Stimulated activated naive CD8-positive, alpha-beta T cell treated with anti-CD3 and anti-CD28 coated beads, Interleukin-15, amount 100 ng/mL, for 72 hours (primary cell): ENCODE measurements at regions not wholly inside any gene's neighbourhood (a gene's known extent, or its start where the extent isn't known, plus 50 kb on each side); places are given as distances from the start of the nearest gene placed in this dataset.

ENCODE experiments used
- ATAC-seq: fragments of 150-1000 bp; cut with Tn5 transposase; 2 replicates; pipeline ENCODE4 v1.10.0; 2021; ENCODE audit warnings: mild to moderate bottlenecking, moderate library complexity
- DNase-seq, 2 donors: peaks; one replicate each; pipeline ENCODE4 v3.0.0; 2021 to 2022
- H3K27ac Mint-ChIP-seq, 2 donors: one replicate each; pipeline ENCODE4 v1.8.0; 2022; ENCODE audit warnings: mild to moderate bottlenecking in 2 of 2, mixed read lengths in 2 of 2, moderate library complexity in 2 of 2
- H3K27me3 Mint-ChIP-seq: one replicate; pipeline ENCODE4 v1.8.0; 2022; ENCODE audit warnings: mixed read lengths
- H3K4me1 Mint-ChIP-seq: one replicate; pipeline ENCODE4 v1.8.0; 2022; ENCODE audit warnings: mild to moderate bottlenecking, mixed read lengths
- H3K4me3 Mint-ChIP-seq, 2 donors: one replicate each; pipeline ENCODE4 v1.8.0; 2022; ENCODE audit warnings: mild to moderate bottlenecking in 2 of 2, mixed read lengths in 2 of 2, moderate library complexity in 1 of 2
- H3K9me3 Mint-ChIP-seq, 2 donors: one replicate each; pipeline ENCODE4 v1.8.0; 2022; ENCODE audit warnings: mixed read lengths in 2 of 2

- H3K27me3 Mint-ChIP-seq, result peaks cover 46% of the 10 kb centered on the region
- ATAC-seq, result no peak
Observed at GRCh38 chr2:172233987-172234715, 131.5 kb upstream of the DLX2 start.

DNA sequence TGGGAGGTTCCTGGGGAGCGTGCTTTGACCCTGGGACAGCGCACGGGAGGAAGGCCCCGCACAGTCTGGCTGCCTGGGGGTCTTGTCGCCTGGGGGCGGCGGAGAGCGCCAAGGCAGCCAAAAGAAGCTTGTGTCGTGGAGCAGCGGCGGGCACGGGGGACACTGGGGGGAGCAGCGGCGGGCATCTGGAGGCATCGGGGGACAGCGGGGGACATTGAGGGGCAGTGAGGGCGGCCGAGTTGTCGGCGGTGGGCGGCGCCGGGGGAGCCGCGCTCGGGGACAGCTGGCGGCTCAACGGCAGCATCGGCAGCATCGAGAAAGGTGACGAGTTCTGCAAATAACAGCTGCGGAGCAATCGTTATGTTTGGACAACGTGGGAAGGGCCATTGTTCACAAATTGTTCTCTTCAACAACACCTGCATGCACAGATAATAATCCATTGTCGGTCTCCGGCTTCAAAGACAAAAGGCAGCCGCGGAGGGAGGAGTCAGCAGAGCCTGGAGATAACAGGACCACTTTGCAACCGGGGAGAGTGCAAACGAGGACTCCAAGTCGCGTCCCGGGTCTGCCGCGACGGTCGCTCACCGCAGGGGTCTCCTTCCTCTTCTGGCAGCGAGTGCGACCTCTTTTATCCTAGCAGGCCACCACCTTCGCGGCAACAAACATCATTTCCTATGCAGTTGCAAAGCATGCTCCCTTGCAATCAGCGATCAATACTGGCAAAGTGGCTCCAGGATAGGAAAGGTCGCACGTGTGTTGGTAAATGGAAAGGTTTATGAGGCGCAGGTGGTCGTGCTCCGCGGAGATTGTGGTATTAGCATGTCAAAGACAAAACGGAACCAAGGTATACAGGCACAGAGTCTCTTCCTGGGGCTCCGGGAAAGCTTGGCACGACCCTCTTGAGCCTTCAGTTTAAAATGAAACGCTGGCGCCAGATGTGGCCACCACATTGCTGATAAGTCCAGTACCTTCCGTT is 132.3 kb upstream of the DLX2 start:
- H3K27ac Mint-ChIP-seq, result peak overlapping the region in 1 of 2 donors; percentile 30
- H3K27me3 Mint-ChIP-seq, result peaks cover 46% of the 10 kb centered on the region
- DNase-seq (peak in 1 of 2 donors; percentile 10), ATAC-seq (peak; percentile 72)
- H3K4me3 Mint-ChIP-seq, result peak overlapping the region; percentile 84 to 85
- H3K4me1 Mint-ChIP-seq, result peaks cover 18% of the 10 kb centered on the region
- H3K9me3 Mint-ChIP-seq, result no peaks in the 10 kb centered on the region

More at GRCh38 chr2:172233987-172234715, 131.5 kb upstream of the DLX2 start:
- H3K4me1 Mint-ChIP-seq, result peaks cover 18% of the 10 kb centered on the region
- peak overlapping the region; percentile 84 to 85 for H3K4me3 Mint-ChIP-seq
- peak overlapping the region in 1 of 2 donors; percentile 30 for H3K27ac Mint-ChIP-seq
- H3K9me3 Mint-ChIP-seq, result no peaks in the 10 kb centered on the region
- DNase-seq, result no peak

- H3K9me3 Mint-ChIP-seq, result no peaks in the 10 kb centered on the region
- H3K4me3 Mint-ChIP-seq, result no peak overlapping the region
- H3K4me1 Mint-ChIP-seq, result peaks cover 13% of the 10 kb centered on the region
- H3K27ac Mint-ChIP-seq, result no peak overlapping the region
- ATAC-seq (no peak), DNase-seq (no peak)
- peaks cover 27% of the 10 kb centered on the region for H3K27me3 Mint-ChIP-seq
Observed at GRCh38 chr2:172239944-172240590, 137.4 kb upstream of the DLX2 start.

- peaks cover 15% of the 10 kb centered on the region for H3K27me3 Mint-ChIP-seq
- no peak overlapping the region for H3K4me3 Mint-ChIP-seq
- DNase-seq (no peak), ATAC-seq (no peak)
- no peak overlapping the region for H3K27ac Mint-ChIP-seq
- H3K4me1 Mint-ChIP-seq, result peaks cover 8% of the 10 kb centered on the region
- H3K9me3 Mint-ChIP-seq, result peaks cover 0 to 5% of the 10 kb centered on the region in 2 donors
Observed at GRCh38 chr2:172241222-172241621, 138.5 kb upstream of the DLX2 start.

GRCh38 chr2:172242471-172242870 is 139.8 kb upstream of the DLX2 start:
- DNase-seq, result no peak
- peaks cover 5 to 12% of the 10 kb centered on the region in 2 donors for H3K9me3 Mint-ChIP-seq
- no peak for ATAC-seq
- peaks cover 18% of the 10 kb centered on the region for H3K4me1 Mint-ChIP-seq
- H3K27me3 Mint-ChIP-seq, result peaks cover 9% of the 10 kb centered on the region
- H3K27ac Mint-ChIP-seq, result no peak overlapping the region
- H3K4me3 Mint-ChIP-seq, result no peak overlapping the region

DNA sequence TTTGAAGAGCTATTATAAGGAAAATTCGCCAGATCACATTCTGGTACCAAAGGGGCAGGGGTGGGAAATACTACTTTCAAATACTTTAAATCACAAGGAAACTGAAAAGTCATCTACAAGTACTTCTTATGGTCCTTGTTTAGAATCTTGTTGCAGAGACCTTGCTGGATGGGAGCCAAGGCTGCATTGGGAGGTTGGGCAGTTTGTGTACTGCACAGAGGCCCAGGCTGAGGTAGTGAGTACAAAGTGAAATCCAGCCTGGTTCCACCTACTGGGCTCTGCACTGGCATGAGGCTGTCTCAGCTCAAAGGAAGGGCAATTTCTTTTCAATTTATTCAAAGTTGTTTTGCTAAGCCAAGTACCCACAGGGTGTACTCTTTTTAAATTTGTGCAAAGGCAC is 140.3 kb upstream of the DLX2 start:
- Mint-ChIP-seq H3K4me1 (peaks cover 18% of the 10 kb centered on the region), H3K27ac (no peak overlapping the region), H3K9me3 (peaks cover 10 to 12% of the 10 kb centered on the region in 2 donors), H3K4me3 (no peak overlapping the region), H3K27me3 (peaks cover 4% of the 10 kb centered on the region)
- ATAC-seq (no peak), DNase-seq (no peak)

GRCh38 chr2:172244419-172245130 is 141.9 kb upstream of the DLX2 start:
- peaks cover 18% of the 10 kb centered on the region for H3K4me1 Mint-ChIP-seq
- DNase-seq (no peak), ATAC-seq (no peak)
- H3K27ac Mint-ChIP-seq, result no peak overlapping the region
- H3K4me3 Mint-ChIP-seq, result no peak overlapping the region
- H3K27me3 Mint-ChIP-seq, result no peaks in the 10 kb centered on the region
- peaks cover 10 to 12% of the 10 kb centered on the region in 2 donors for H3K9me3 Mint-ChIP-seq

DNA sequence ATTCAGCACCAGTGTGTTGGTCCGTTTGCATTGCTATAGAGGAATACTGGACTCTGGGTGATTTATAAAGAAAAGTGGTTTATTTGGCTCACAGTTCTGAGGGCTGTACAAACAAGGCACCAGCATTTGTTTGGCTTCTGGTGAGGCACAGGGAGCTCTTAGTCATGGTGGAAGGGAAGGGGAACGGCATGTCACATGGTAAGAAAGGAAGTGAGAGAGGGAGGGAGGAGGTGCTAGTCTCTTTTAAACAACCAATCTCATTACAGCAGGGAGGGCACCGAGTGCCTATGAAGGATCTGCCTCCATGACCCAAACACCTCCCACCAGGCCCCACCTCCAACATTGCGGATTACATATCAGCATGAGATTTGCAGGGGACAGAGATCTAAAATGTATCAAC is 143.9 kb upstream of the DLX2 start:
- DNase-seq (no peak), ATAC-seq (peak; percentile 45)
- Mint-ChIP-seq H3K4me1 (peaks cover 35% of the 10 kb centered on the region), H3K9me3 (peaks cover 10 to 12% of the 10 kb centered on the region in 2 donors), H3K27ac (no peak overlapping the region), H3K27me3 (no peaks in the 10 kb centered on the region), H3K4me3 (no peak overlapping the region)

GRCh38 chr2:172247203-172247602 is 144.5 kb upstream of the DLX2 start:
- peaks cover 10 to 12% of the 10 kb centered on the region in 2 donors for H3K9me3 Mint-ChIP-seq
- H3K4me3 Mint-ChIP-seq, result no peak overlapping the region
- peaks cover 41% of the 10 kb centered on the region for H3K4me1 Mint-ChIP-seq
- H3K27ac Mint-ChIP-seq, result no peak overlapping the region
- ATAC-seq (peak; percentile 21), DNase-seq (no peak)
- no peaks in the 10 kb centered on the region for H3K27me3 Mint-ChIP-seq

- no peaks in the 10 kb centered on the region for H3K27me3 Mint-ChIP-seq
- peak overlapping the region in 1 of 2 donors; percentile 19 for H3K27ac Mint-ChIP-seq
- ATAC-seq, result no peak
Observed at GRCh38 chr2:172248381-172248780, 145.7 kb upstream of the DLX2 start.

GRCh38 chr2:172248785-172249187 is 146.1 kb upstream of the DLX2 start:
- no peak for ATAC-seq
- H3K27ac Mint-ChIP-seq, result no peak overlapping the region
- no peak overlapping the region for H3K4me3 Mint-ChIP-seq
- H3K9me3 Mint-ChIP-seq, result peaks cover 10 to 12% of the 10 kb centered on the region in 2 donors
- DNase-seq, result no peak
- peaks cover 49% of the 10 kb centered on the region for H3K4me1 Mint-ChIP-seq
- H3K27me3 Mint-ChIP-seq, result no peaks in the 10 kb centered on the region

More at GRCh38 chr2:172248381-172248780, 145.7 kb upstream of the DLX2 start:
- peaks cover 10 to 12% of the 10 kb centered on the region in 2 donors for H3K9me3 Mint-ChIP-seq
- peaks cover 45% of the 10 kb centered on the region for H3K4me1 Mint-ChIP-seq
- no peak for DNase-seq
- no peak overlapping the region for H3K4me3 Mint-ChIP-seq

GRCh38 chr2:172249334-172249733 is 146.6 kb upstream of the DLX2 start:
- Mint-ChIP-seq H3K27me3 (no peaks in the 10 kb centered on the region), H3K4me3 (no peak overlapping the region), H3K27ac (no peak overlapping the region), H3K4me1 (peaks cover 54% of the 10 kb centered on the region), H3K9me3 (peaks cover 10 to 12% of the 10 kb centered on the region in 2 donors)
- ATAC-seq (no peak), DNase-seq (no peak)

- DNase-seq, result no peak
- ATAC-seq, result no peak
- peaks cover 10 to 12% of the 10 kb centered on the region in 2 donors for H3K9me3 Mint-ChIP-seq
- H3K27ac Mint-ChIP-seq, result no peak overlapping the region
- no peak overlapping the region for H3K4me3 Mint-ChIP-seq
- H3K27me3 Mint-ChIP-seq, result no peaks in the 10 kb centered on the region
- H3K4me1 Mint-ChIP-seq, result peaks cover 54% of the 10 kb centered on the region
Observed at GRCh38 chr2:172249986-172250385, 147.3 kb upstream of the DLX2 start.

DNA sequence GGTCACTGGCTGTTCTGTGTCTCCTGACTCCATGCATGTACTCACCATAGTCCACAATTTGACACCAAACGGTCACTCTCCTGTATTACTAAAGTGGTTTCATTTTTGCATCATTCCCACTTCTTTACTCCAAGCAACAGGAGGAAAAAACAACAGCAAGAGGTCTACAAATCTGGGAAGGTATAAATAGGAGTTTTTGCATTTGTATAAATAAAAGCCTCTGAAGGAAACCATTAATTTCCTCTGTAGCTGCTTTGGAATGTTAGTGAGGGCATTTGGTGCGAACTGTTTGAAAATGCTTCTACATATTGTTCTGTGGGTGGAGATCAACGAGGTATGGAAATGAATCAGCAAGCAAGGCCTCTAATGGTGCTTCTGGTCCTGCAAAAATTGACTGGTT is 148.5 kb upstream of the DLX2 start:
- H3K27me3 Mint-ChIP-seq, result no peaks in the 10 kb centered on the region
- H3K4me1 Mint-ChIP-seq, result peaks cover 54% of the 10 kb centered on the region
- H3K4me3 Mint-ChIP-seq, result peak overlapping the region in 1 of 2 donors; percentile 8
- H3K27ac Mint-ChIP-seq, result no peak overlapping the region
- no peak for DNase-seq
- peaks cover 5 to 12% of the 10 kb centered on the region in 2 donors for H3K9me3 Mint-ChIP-seq
- ATAC-seq, result peak; percentile 27

DNA sequence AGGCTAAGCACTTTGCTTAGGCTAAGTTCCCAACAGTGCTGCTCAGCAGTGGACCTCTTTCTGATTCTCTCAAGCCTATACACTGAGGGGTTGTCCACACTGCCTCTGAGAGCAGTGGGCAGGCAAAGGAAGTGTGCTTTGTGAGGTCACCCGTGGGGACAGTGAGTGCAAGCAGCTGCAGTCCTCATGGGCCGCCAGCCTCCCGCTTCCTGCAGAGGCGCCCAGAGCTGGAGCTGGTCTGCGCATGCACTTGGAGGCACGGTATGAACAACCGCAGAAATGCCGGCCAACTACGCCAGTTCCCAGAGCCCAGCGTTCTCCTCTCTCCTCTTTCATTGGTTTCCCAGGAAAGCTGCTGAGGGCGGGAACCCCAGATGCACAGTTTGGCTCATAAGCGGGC is 149.5 kb upstream of the DLX2 start:
- peaks cover 3 to 5% of the 10 kb centered on the region in 2 donors for H3K9me3 Mint-ChIP-seq
- no peak for DNase-seq
- no peaks in the 10 kb centered on the region for H3K27me3 Mint-ChIP-seq
- H3K4me3 Mint-ChIP-seq, result peak overlapping the region in 1 of 2 donors; percentile 26
- H3K27ac Mint-ChIP-seq, result no peak overlapping the region
- peaks cover 45% of the 10 kb centered on the region for H3K4me1 Mint-ChIP-seq
- ATAC-seq, result peak; percentile 17
